ENCODE measurements at regions not wholly inside any gene's neighbourhood (a gene's known extent, or its start where the extent isn't known, plus 50 kb on each side); places are given as distances from the start of the nearest gene placed in this dataset.

GRCh38 chr14:22476887-22477286 is 112.1 kb downstream of the DAD1 start:
- TF ChIP-seq POLR2AphosphoS5 (IDR thresholded peaks at IDR 0.05; ENCODE audit: low read depth) (no peak), CTCF (IDR thresholded peaks at IDR 0.05; ENCODE audit: insufficient read depth, low read length) (no peak), GABPA (IDR thresholded peaks at IDR 0.05; ENCODE audit: low read depth) (no peak)
